CD14-positive monocyte (primary cell): ENCODE measurements at regions not wholly inside any gene's neighbourhood (a gene's known extent, or its start where the extent isn't known, plus 50 kb on each side); places are given as distances from the start of the nearest gene placed in this dataset.

Source experiments
- DNase-seq, 3 donors: peaks; one replicate each; pipeline ENCODE4 v3.0.0-alpha.2; 2011 to 2022
- H2AFZ ChIP-seq: 2 replicates; pipeline ENCODE4 v1.6.0; 2012; ENCODE audit warnings: mild to moderate bottlenecking, low read depth, low read length, inconsistent platforms; ENCODE audit not compliant: insufficient read depth, poor library complexity, severe bottlenecking
- H3K27ac ChIP-seq, 2 donors: 1 replicate in 1 of 2; 2 replicates in 1 of 2; pipeline ENCODE4 v1.5.1; 2012 to 2013; ENCODE audit warnings: low read length in 2 of 2, control low read depth in 1 of 2, inconsistent platforms in 1 of 2, low read depth in 1 of 2, mild to moderate bottlenecking in 1 of 2
- H3K27me3 ChIP-seq, 2 donors: one replicate each; pipeline versions ENCODE4 v1.6.0 to v1.6.1; 2011 to 2013; ENCODE audit warnings: low read length in 2 of 2; ENCODE audit not compliant: control insufficient read depth in 2 of 2, insufficient read depth in 2 of 2
- H3K36me3 ChIP-seq, 2 donors: replicated peaks in 1 of 2; 1 replicate in 1 of 2; 2 replicates in 1 of 2; pipeline versions ENCODE4 v1.5.1 to v1.6.1; 2012 to 2013; ENCODE audit warnings: low read length in 2 of 2, control low read depth in 1 of 2, inconsistent platforms in 1 of 2, mild to moderate bottlenecking in 1 of 2; ENCODE audit not compliant: insufficient read depth in 2 of 2, control insufficient read depth in 1 of 2
- H3K4me1 ChIP-seq, 2 donors: 1 replicate in 1 of 2; 2 replicates in 1 of 2; pipeline versions ENCODE4 v1.5.1 to v1.6.1; 2012 to 2013; ENCODE audit warnings: low read length in 2 of 2, control low read depth in 1 of 2, inconsistent platforms in 1 of 2, mild to moderate bottlenecking in 1 of 2, moderate library complexity in 1 of 2; ENCODE audit not compliant: insufficient read depth in 2 of 2, control insufficient read depth in 1 of 2
- H3K4me2 ChIP-seq: replicated peaks from 2 replicates; pipeline ENCODE3; 2012; ENCODE audit warnings: low read length, moderate library complexity, mild to moderate bottlenecking; ENCODE audit not compliant: poor library complexity, severe bottlenecking; ENCODE audit errors: extremely low read depth
- H3K4me3 ChIP-seq, 3 experiments: fragments of 200-600 bp in 1 of 3; sonication (generic) in 1 of 3; replicated peaks in 1 of 3; 1 replicate in 2 of 3; 2 replicates in 1 of 3; pipeline ENCODE4 v1.5.1; 2011 to 2013; ENCODE audit warnings: low read length in 3 of 3, mild to moderate bottlenecking in 3 of 3, control low read depth in 2 of 3, low read depth in 2 of 3, inconsistent platforms in 1 of 3, moderate library complexity in 1 of 3
- H3K79me2 ChIP-seq: 2 replicates; pipeline ENCODE4 v1.6.0; 2012; ENCODE audit warnings: mild to moderate bottlenecking, control low read depth, inconsistent platforms, low read length, moderate library complexity; ENCODE audit not compliant: insufficient read depth
- H3K9ac ChIP-seq: 2 replicates; pipeline ENCODE4 v1.6.0; 2017; ENCODE audit warnings: low read length, mild to moderate bottlenecking; ENCODE audit not compliant: insufficient read depth, poor library complexity, severe bottlenecking
- H3K9me3 ChIP-seq, 2 donors: replicated peaks in 1 of 2; 1 replicate in 1 of 2; 2 replicates in 1 of 2; pipeline versions ENCODE4 v1.5.1 to v1.6.1; 2012 to 2013; ENCODE audit warnings: low read length in 2 of 2, control low read depth in 1 of 2; ENCODE audit not compliant: control insufficient read depth in 1 of 2, insufficient read depth in 1 of 2
- H4K20me1 ChIP-seq: 2 replicates; pipeline ENCODE4 v1.6.0; 2012; ENCODE audit warnings: mild to moderate bottlenecking, low read length, control low read depth, moderate library complexity; ENCODE audit not compliant: insufficient read depth
- H3K27ac Mint-ChIP-seq, 7 donors: one replicate each; pipeline ENCODE4 v1.8.0; 2020; ENCODE audit warnings: mild to moderate bottlenecking in 7 of 7, mixed read lengths in 7 of 7, moderate library complexity in 6 of 7, inconsistent platforms in 2 of 7
- H3K27me3 Mint-ChIP-seq, 3 donors: one replicate each; pipeline ENCODE4 v1.8.0; 2021 to 2022; ENCODE audit warnings: low read depth in 3 of 3, mild to moderate bottlenecking in 3 of 3, mixed read lengths in 3 of 3, moderate library complexity in 3 of 3, inconsistent platforms in 1 of 3
- H3K36me3 Mint-ChIP-seq, 2 donors: one replicate each; pipeline ENCODE4 v1.8.0; 2020; ENCODE audit warnings: mixed read lengths in 2 of 2, inconsistent platforms in 1 of 2, mild to moderate bottlenecking in 1 of 2
- H3K4me1 Mint-ChIP-seq: one replicate; pipeline ENCODE4 v1.8.0; 2020; ENCODE audit warnings: mild to moderate bottlenecking, mixed read lengths
- H3K4me3 Mint-ChIP-seq, 2 donors: one replicate each; pipeline ENCODE4 v1.8.0; 2020; ENCODE audit warnings: mild to moderate bottlenecking in 2 of 2, mixed read lengths in 2 of 2, moderate library complexity in 1 of 2
- H3K9me3 Mint-ChIP-seq, 7 donors: one replicate each; pipeline ENCODE4 v1.8.0; 2020 to 2022; ENCODE audit warnings: mixed read lengths in 7 of 7, mild to moderate bottlenecking in 6 of 7, moderate library complexity in 6 of 7, inconsistent platforms in 2 of 7
- CTCF ChIP-seq: fragments of 200-600 bp; IDR thresholded peaks from one replicate; pipeline ENCODE4 v1.8.0; 2022; ENCODE audit warnings: antibody characterized with exemption, mild to moderate bottlenecking
- WGBS: methylation state at CpG from one replicate; pipeline ENCODE4 v1.1.5; 2013; ENCODE audit warnings: missing lambda C conversion rate; ENCODE audit not compliant: insufficient coverage; 5-methylcytosine and 5-hydroxymethylcytosine counted together
- intact Hi-C, 2 donors: fragments of 100-400 bp; cut with micrococcal nuclease; formaldehyde crosslinking; loops; one replicate each; pipeline versions ENCODE4 v1.15.0 to v1.15.1; 2023

GRCh38 chr9:110135846-110136245 lies 72.1 kb downstream of the C9orf152 start:
- Histone ChIP-seq H3K4me3 (peak overlapping the region in 1 of 3 experiments; percentile 21), H3K27me3 (no peaks in the 10 kb centered on the region), H3K4me2 (peak overlapping the region; percentile 46), H4K20me1 (no peaks in the 10 kb centered on the region), H2AFZ (peak overlapping the region; percentile 6), H3K36me3 (no peaks in the 10 kb centered on the region), H3K79me2 (peaks cover 53% of the 10 kb centered on the region), H3K4me1 (peaks cover 20 to 21% of the 10 kb centered on the region in 2 donors), H3K9ac (no peak overlapping the region), H3K27ac (no peak overlapping the region), H3K9me3 (no peaks in the 10 kb centered on the region)
- Mint-ChIP-seq H3K4me1 (peaks cover 36% of the 10 kb centered on the region), H3K27me3 (peaks cover 0 to 2% (median 0%) of the 10 kb centered on the region in 3 donors), H3K9me3 (no peaks in the 10 kb centered on the region), H3K36me3 (peaks cover 5 to 11% of the 10 kb centered on the region in 2 donors), H3K27ac (no peak overlapping the region), H3K4me3 (peak overlapping the region in 1 of 2 donors; percentile 51)
- intact Hi-C loops: no loop called here
- WGBS: no CpG with 5 or more reads among the region's 1 CpG
- DNase-seq: no peak
- no peak for TF ChIP-seq CTCF

GRCh38 chr9:110136802-110137201 lies 71.2 kb downstream of the C9orf152 start:
- no peak overlapping the region for H3K4me3 Mint-ChIP-seq
- no peak overlapping the region for H3K27ac Mint-ChIP-seq
- no peak for TF ChIP-seq CTCF
- Histone ChIP-seq H3K79me2 (peaks cover 56% of the 10 kb centered on the region), H3K4me3 (no peak overlapping the region), H2AFZ (no peak overlapping the region), H3K9me3 (no peaks in the 10 kb centered on the region), H3K27ac (no peak overlapping the region), H3K36me3 (no peaks in the 10 kb centered on the region), H3K4me2 (no peak overlapping the region), H3K9ac (no peak overlapping the region), H4K20me1 (no peaks in the 10 kb centered on the region), H3K27me3 (no peaks in the 10 kb centered on the region), H3K4me1 (peaks cover 18 to 21% of the 10 kb centered on the region in 2 donors)
- no peaks in the 10 kb centered on the region for H3K9me3 Mint-ChIP-seq
- no peak for DNase-seq
- H3K27me3 Mint-ChIP-seq: peaks cover 0 to 2% (median 1%) of the 10 kb centered on the region in 3 donors
- H3K4me1 Mint-ChIP-seq: peaks cover 33% of the 10 kb centered on the region
- H3K36me3 Mint-ChIP-seq: peaks cover 5 to 11% of the 10 kb centered on the region in 2 donors
- WGBS: 95% methylated on average over 11 of the region's 11 CpGs
- intact Hi-C loops: no loop called here
